H1 (cell line): ENCODE measurements at regions not wholly inside any gene's neighbourhood (a gene's known extent, or its start where the extent isn't known, plus 50 kb on each side); places are given as distances from the start of the nearest gene placed in this dataset.

ENCODE experiments used
- HDAC6 ChIP-seq: IDR thresholded peaks from one replicate; pipeline ENCODE4 v1.7.1; 2012; ENCODE audit warnings: low read depth, mild to moderate bottlenecking, inconsistent platforms, low read length, moderate library complexity
- SP1 ChIP-seq: IDR thresholded peaks from 2 replicates; pipeline ENCODE4 v1.6.1; 2011; ENCODE audit warnings: low read depth, low read length
- TF ChIP-seq, protein P1 (sequence below): fragments of 300-600 bp; sonication (generic); IDR thresholded peaks from 2 replicates; pipeline ENCODE4 v1.7.1; 2012; ENCODE audit warnings: low read length, moderate library complexity, mild to moderate bottlenecking, inconsistent platforms; ENCODE audit not compliant: insufficient replicate concordance

DNA sequence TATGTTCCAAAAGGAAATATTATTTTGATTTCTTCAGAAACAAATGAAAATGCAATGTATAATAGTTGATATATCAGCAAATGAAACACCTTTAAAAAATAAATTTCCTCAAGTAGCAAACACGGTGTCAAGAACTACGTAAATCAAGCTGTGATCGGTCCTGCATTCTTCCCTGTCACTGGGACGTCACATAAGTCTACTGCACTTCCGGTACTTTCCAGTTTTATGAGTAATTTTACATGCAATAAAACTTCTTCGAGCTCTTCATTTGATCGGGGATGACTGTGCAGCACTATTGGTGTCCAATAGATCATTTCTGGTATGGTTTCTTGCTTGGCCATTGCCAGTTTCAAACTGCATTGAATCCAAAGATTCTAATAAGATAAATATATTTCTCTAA, 114.0 kb upstream of the VEGFC start (continued):
- TF ChIP-seq, protein P1, sequence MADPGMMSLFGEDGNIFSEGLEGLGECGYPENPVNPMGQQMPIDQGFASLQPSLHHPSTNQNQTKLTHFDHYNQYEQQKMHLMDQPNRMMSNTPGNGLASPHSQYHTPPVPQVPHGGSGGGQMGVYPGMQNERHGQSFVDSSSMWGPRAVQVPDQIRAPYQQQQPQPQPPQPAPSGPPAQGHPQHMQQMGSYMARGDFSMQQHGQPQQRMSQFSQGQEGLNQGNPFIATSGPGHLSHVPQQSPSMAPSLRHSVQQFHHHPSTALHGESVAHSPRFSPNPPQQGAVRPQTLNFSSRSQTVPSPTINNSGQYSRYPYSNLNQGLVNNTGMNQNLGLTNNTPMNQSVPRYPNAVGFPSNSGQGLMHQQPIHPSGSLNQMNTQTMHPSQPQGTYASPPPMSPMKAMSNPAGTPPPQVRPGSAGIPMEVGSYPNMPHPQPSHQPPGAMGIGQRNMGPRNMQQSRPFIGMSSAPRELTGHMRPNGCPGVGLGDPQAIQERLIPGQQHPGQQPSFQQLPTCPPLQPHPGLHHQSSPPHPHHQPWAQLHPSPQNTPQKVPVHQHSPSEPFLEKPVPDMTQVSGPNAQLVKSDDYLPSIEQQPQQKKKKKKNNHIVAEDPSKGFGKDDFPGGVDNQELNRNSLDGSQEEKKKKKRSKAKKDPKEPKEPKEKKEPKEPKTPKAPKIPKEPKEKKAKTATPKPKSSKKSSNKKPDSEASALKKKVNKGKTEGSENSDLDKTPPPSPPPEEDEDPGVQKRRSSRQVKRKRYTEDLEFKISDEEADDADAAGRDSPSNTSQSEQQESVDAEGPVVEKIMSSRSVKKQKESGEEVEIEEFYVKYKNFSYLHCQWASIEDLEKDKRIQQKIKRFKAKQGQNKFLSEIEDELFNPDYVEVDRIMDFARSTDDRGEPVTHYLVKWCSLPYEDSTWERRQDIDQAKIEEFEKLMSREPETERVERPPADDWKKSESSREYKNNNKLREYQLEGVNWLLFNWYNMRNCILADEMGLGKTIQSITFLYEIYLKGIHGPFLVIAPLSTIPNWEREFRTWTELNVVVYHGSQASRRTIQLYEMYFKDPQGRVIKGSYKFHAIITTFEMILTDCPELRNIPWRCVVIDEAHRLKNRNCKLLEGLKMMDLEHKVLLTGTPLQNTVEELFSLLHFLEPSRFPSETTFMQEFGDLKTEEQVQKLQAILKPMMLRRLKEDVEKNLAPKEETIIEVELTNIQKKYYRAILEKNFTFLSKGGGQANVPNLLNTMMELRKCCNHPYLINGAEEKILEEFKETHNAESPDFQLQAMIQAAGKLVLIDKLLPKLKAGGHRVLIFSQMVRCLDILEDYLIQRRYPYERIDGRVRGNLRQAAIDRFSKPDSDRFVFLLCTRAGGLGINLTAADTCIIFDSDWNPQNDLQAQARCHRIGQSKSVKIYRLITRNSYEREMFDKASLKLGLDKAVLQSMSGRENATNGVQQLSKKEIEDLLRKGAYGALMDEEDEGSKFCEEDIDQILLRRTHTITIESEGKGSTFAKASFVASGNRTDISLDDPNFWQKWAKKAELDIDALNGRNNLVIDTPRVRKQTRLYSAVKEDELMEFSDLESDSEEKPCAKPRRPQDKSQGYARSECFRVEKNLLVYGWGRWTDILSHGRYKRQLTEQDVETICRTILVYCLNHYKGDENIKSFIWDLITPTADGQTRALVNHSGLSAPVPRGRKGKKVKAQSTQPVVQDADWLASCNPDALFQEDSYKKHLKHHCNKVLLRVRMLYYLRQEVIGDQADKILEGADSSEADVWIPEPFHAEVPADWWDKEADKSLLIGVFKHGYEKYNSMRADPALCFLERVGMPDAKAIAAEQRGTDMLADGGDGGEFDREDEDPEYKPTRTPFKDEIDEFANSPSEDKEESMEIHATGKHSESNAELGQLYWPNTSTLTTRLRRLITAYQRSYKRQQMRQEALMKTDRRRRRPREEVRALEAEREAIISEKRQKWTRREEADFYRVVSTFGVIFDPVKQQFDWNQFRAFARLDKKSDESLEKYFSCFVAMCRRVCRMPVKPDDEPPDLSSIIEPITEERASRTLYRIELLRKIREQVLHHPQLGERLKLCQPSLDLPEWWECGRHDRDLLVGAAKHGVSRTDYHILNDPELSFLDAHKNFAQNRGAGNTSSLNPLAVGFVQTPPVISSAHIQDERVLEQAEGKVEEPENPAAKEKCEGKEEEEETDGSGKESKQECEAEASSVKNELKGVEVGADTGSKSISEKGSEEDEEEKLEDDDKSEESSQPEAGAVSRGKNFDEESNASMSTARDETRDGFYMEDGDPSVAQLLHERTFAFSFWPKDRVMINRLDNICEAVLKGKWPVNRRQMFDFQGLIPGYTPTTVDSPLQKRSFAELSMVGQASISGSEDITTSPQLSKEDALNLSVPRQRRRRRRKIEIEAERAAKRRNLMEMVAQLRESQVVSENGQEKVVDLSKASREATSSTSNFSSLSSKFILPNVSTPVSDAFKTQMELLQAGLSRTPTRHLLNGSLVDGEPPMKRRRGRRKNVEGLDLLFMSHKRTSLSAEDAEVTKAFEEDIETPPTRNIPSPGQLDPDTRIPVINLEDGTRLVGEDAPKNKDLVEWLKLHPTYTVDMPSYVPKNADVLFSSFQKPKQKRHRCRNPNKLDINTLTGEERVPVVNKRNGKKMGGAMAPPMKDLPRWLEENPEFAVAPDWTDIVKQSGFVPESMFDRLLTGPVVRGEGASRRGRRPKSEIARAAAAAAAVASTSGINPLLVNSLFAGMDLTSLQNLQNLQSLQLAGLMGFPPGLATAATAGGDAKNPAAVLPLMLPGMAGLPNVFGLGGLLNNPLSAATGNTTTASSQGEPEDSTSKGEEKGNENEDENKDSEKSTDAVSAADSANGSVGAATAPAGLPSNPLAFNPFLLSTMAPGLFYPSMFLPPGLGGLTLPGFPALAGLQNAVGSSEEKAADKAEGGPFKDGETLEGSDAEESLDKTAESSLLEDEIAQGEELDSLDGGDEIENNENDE = no peak
- TF ChIP-seq HDAC6 (no peak), SP1 (no peak)
